ENCODE measurements at regions not wholly inside any gene's neighbourhood (a gene's known extent, or its start where the extent isn't known, plus 50 kb on each side); places are given as distances from the start of the nearest gene placed in this dataset.
"Not testable (repeated sequence)": the region's sequence is repeated elsewhere in the genome, so short reads cannot be mapped to it uniquely, and the experiment has no call there.

- no peak for TF ChIP-seq EZH2phosphoT487 (IDR thresholded peaks at IDR 0.05; ENCODE audit: insufficient read depth, low read depth)
- TF ChIP-seq EZH2 (IDR thresholded peaks at IDR 0.05; ENCODE audit: insufficient read depth, poor library complexity, severe bottlenecking) = no peak
Measured at GRCh38 chr10:16020836-16021235, 160.5 kb upstream of the MINDY3 start.

GRCh38 chr10:16026832-16027231, 166.5 kb upstream of the MINDY3 start:
- H3K4me2 ChIP-seq (ENCODE audit: unreplicated experiment); H3K9me2 ChIP-seq (ENCODE audit: insufficient read depth); H3K36me3 ChIP-seq (ENCODE audit: low read depth); DNase-seq; H3K9ac ChIP-seq; H4K20me1 ChIP-seq (ENCODE audit: insufficient read depth); in situ Hi-C loops (cut with MboI); H3F3A ChIP-seq (ENCODE audit: insufficient read depth); H3K4me3 ChIP-seq; H2AFZ ChIP-seq; H3K9me3 ChIP-seq (ENCODE audit: low read depth); H3K27ac ChIP-seq; H3K27me3 ChIP-seq (replicated peaks; ENCODE audit: insufficient read depth); H3K4me1 ChIP-seq (ENCODE audit: insufficient read depth); H3K79me2 ChIP-seq (ENCODE audit: insufficient read depth): not testable (repeated sequence)
- 16 to 22% methylated on average over 14 of the region's 14 CpGs for WGBS, 2 experiments (ENCODE audit: low coverage in 1 of 2, low lambda C conversion rate in 2 of 2, missing lambda C conversion rate in 2 of 2)

More at GRCh38 chr10:16020836-16021235, 160.5 kb upstream of the MINDY3 start:
- in situ Hi-C loops (cut with MboI) = no loop called here
- no peak overlapping the region for H3K4me2 ChIP-seq (ENCODE audit: unreplicated experiment)
- no peaks in the 10 kb centered on the region for H3F3A ChIP-seq (ENCODE audit: insufficient read depth)
- no peak for DNase-seq
- H3K27me3 ChIP-seq (replicated peaks; ENCODE audit: insufficient read depth) = no peaks in the 10 kb centered on the region
- H3K36me3 ChIP-seq (ENCODE audit: low read depth) = no peaks in the 10 kb centered on the region
- H3K9me2 ChIP-seq (ENCODE audit: insufficient read depth) = no peaks in the 10 kb centered on the region
- H3K9me3 ChIP-seq (ENCODE audit: low read depth) = no peaks in the 10 kb centered on the region
- H3K79me2 ChIP-seq (ENCODE audit: insufficient read depth) = no peaks in the 10 kb centered on the region
- WGBS, 2 experiments (ENCODE audit: low coverage in 1 of 2, low lambda C conversion rate in 2 of 2, missing lambda C conversion rate in 2 of 2) = 0 to 5% methylated on average over 1 of the region's 1 CpG
- H4K20me1 ChIP-seq (ENCODE audit: insufficient read depth) = no peaks in the 10 kb centered on the region
- H3K4me1 ChIP-seq (ENCODE audit: insufficient read depth) = no peaks in the 10 kb centered on the region
- H2AFZ ChIP-seq = no peak overlapping the region
- H3K27ac ChIP-seq = no peak overlapping the region
- H3K9ac ChIP-seq = no peak overlapping the region
- H3K4me3 ChIP-seq = no peak overlapping the region

DNA sequence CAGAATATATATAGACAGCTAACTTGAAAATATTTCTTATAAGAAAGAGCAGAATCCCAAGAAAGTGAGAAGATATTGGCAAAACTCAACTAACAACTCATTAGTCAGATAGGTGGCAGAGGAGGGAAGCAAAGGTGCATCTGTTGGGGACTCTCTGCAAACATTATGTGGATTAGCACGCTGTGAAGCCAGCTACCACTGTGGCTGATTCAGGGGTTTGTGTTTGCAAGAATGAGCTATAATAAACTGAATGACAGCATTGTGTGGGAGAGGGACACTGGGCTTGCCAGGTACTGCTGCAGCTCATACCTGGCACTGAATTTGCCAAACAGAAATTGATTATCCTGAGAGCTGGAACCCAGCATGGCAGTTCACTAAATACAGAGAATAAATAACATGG, 170.3 kb upstream of the MINDY3 start:
- 0 to 5% methylated on average over 1 of the region's 1 CpG for WGBS, 2 experiments (ENCODE audit: low coverage in 1 of 2, low lambda C conversion rate in 2 of 2, missing lambda C conversion rate in 2 of 2)
- Histone ChIP-seq H3K27me3 (replicated peaks; ENCODE audit: insufficient read depth) (no peaks in the 10 kb centered on the region), H4K20me1 (ENCODE audit: insufficient read depth) (no peaks in the 10 kb centered on the region), H3K9me2 (ENCODE audit: insufficient read depth) (no peaks in the 10 kb centered on the region), H2AFZ (no peak overlapping the region), H3K4me1 (ENCODE audit: insufficient read depth) (no peaks in the 10 kb centered on the region), H3K27ac (no peak overlapping the region), H3K79me2 (ENCODE audit: insufficient read depth) (no peaks in the 10 kb centered on the region), H3K36me3 (ENCODE audit: low read depth) (no peaks in the 10 kb centered on the region), H3F3A (ENCODE audit: insufficient read depth) (no peaks in the 10 kb centered on the region), H3K4me2 (ENCODE audit: unreplicated experiment) (no peak overlapping the region), H3K4me3 (no peak overlapping the region), H3K9me3 (ENCODE audit: low read depth) (no peaks in the 10 kb centered on the region), H3K9ac (no peak overlapping the region)
- no peak for DNase-seq
- in situ Hi-C loops (cut with MboI) = no loop called here
- TF ChIP-seq EZH2phosphoT487 (IDR thresholded peaks at IDR 0.05; ENCODE audit: insufficient read depth, low read depth) (no peak), EZH2 (IDR thresholded peaks at IDR 0.05; ENCODE audit: insufficient read depth, poor library complexity, severe bottlenecking) (no peak)

DNA sequence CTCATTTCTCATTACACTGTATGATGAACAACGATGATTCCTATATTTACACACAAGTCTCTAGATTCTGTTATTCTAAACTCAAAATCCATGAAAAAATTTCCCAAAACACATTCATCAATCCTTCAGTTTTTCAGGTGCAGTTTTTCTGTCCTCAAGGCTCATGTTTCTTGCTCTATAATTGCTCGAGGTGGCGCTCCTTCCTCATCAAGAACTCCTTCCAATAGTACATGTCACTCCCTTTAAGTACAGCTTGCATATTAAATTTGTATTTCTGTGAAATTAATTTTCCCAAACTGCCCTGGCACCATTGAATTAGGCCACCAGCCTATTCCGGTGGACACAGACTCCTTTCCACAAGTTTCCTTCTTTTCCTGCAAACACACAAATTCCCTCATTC, 188.7 kb upstream of the MINDY3 start:
- no peaks in the 10 kb centered on the region for H3F3A ChIP-seq (ENCODE audit: insufficient read depth)
- H3K4me2 ChIP-seq (ENCODE audit: unreplicated experiment) = no peak overlapping the region
- no peak overlapping the region for H2AFZ ChIP-seq
- H3K79me2 ChIP-seq (ENCODE audit: insufficient read depth) = no peaks in the 10 kb centered on the region
- H3K36me3 ChIP-seq (ENCODE audit: low read depth) = no peaks in the 10 kb centered on the region
- H3K4me3 ChIP-seq = no peak overlapping the region
- H3K9me3 ChIP-seq (ENCODE audit: low read depth) = no peaks in the 10 kb centered on the region
- WGBS, 2 experiments (ENCODE audit: low coverage in 1 of 2, low lambda C conversion rate in 2 of 2, missing lambda C conversion rate in 2 of 2) = 38 to 49% methylated on average over 4 of the region's 4 CpGs
- H3K27me3 ChIP-seq (replicated peaks; ENCODE audit: insufficient read depth) = no peaks in the 10 kb centered on the region
- no peak for TF ChIP-seq EZH2phosphoT487 (IDR thresholded peaks at IDR 0.05; ENCODE audit: insufficient read depth, low read depth)
- TF ChIP-seq EZH2 (IDR thresholded peaks at IDR 0.05; ENCODE audit: insufficient read depth, poor library complexity, severe bottlenecking) = no peak
- H3K9ac ChIP-seq = no peak overlapping the region
- in situ Hi-C loops (cut with MboI) = no loop called here
- no peaks in the 10 kb centered on the region for H3K4me1 ChIP-seq (ENCODE audit: insufficient read depth)
- peak; percentile 3 for DNase-seq
- no peaks in the 10 kb centered on the region for H4K20me1 ChIP-seq (ENCODE audit: insufficient read depth)
- no peak overlapping the region for H3K27ac ChIP-seq
- no peaks in the 10 kb centered on the region for H3K9me2 ChIP-seq (ENCODE audit: insufficient read depth)

DNA sequence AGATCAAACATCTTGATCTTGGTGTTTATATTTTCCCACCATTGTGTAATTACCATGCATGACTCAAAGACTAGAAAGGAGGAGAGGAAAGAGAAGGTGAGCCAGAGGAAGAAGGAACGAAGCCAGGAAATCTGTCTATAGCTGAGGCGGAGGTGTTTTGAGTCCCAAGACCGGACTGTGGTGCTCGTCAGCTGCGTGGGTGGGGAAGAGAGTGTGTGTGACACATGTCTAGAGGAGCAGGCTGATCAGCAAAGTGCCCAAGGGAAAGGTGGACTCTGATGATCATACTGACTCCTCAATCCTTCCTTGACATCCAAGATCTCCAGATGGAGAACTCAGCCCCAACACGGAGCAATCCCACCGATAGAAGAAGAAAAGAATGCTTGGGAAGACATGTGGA, 189.5 kb upstream of the MINDY3 start:
- 44 to 45% methylated on average over 7 of the region's 7 CpGs for WGBS, 2 experiments (ENCODE audit: low coverage in 1 of 2, low lambda C conversion rate in 2 of 2, missing lambda C conversion rate in 2 of 2)

More for the DNA sequence above, 189.5 kb upstream of the MINDY3 start:
- no peaks in the 10 kb centered on the region for H3K9me2 ChIP-seq (ENCODE audit: insufficient read depth)
- H3K4me3 ChIP-seq = no peak overlapping the region
- no peak overlapping the region for H3K27ac ChIP-seq
- H3K9ac ChIP-seq = no peak overlapping the region
- no peaks in the 10 kb centered on the region for H3K79me2 ChIP-seq (ENCODE audit: insufficient read depth)
- no peak overlapping the region for H3K4me2 ChIP-seq (ENCODE audit: unreplicated experiment)
- DNase-seq = no peak
- H3K27me3 ChIP-seq (replicated peaks; ENCODE audit: insufficient read depth) = no peaks in the 10 kb centered on the region
- TF ChIP-seq EZH2phosphoT487 (IDR thresholded peaks at IDR 0.05; ENCODE audit: insufficient read depth, low read depth) (no peak), EZH2 (IDR thresholded peaks at IDR 0.05; ENCODE audit: insufficient read depth, poor library complexity, severe bottlenecking) (no peak)
- H2AFZ ChIP-seq = no peak overlapping the region
- H3K36me3 ChIP-seq (ENCODE audit: low read depth) = no peaks in the 10 kb centered on the region
- no peaks in the 10 kb centered on the region for H3F3A ChIP-seq (ENCODE audit: insufficient read depth)
- H3K9me3 ChIP-seq (ENCODE audit: low read depth) = no peaks in the 10 kb centered on the region
- no peaks in the 10 kb centered on the region for H3K4me1 ChIP-seq (ENCODE audit: insufficient read depth)
- in situ Hi-C loops (cut with MboI) = no loop called here
- no peaks in the 10 kb centered on the region for H4K20me1 ChIP-seq (ENCODE audit: insufficient read depth)
